H1 (cell line): ENCODE measurements at regions not wholly inside any gene's neighbourhood (a gene's known extent, or its start where the extent isn't known, plus 50 kb on each side); places are given as distances from the start of the nearest gene placed in this dataset.
A peak's percentile ranks its signal among the peaks of the same experiment; 100 is the strongest.

Experiments used
- CTCF ChIA-PET: fragments of 300-600 bp; sonication (Branson Sonifier 250); formaldehyde crosslinking; loops from one replicate; lab custom pipeline; 2021; ENCODE audit not compliant: partially characterized antibody; lab: Charles Lee
- POLR2A ChIA-PET: fragments of 300-600 bp; sonication (Branson Sonifier 250); formaldehyde crosslinking; loops from one replicate; lab custom pipeline; 2021; ENCODE audit warnings: inconsistent platforms; ENCODE audit not compliant: partially characterized antibody; lab: Charles Lee
- DNase-seq, 2 experiments: peaks; one replicate each; pipeline versions ENCODE4 v3.0.0 to v3.0.0-alpha.2; 2010 to 2022; ENCODE audit warnings: low spot score in 2 of 2, low read depth in 1 of 2, mixed read lengths in 1 of 2
- FAIRE-seq: peaks from 2 replicates; lab custom pipeline; 2011; peaks lifted over from hg19 to GRCh38; lab: Jason Lieb, UNC
- H2AFZ ChIP-seq: 2 replicates; pipeline ENCODE4 v1.8.1; 2012; ENCODE audit warnings: low read length, inconsistent platforms
- H2AK5ac ChIP-seq: 2 replicates; pipeline ENCODE4 v1.6.1; 2013; ENCODE audit warnings: low read depth, low read length
- H2BK120ac ChIP-seq: replicated peaks from 2 replicates; pipeline ENCODE3; 2013; ENCODE audit warnings: low read depth, low read length, inconsistent platforms
- H2BK12ac ChIP-seq: 2 replicates; pipeline ENCODE4 v1.6.1; 2013; ENCODE audit warnings: low read depth, low read length
- H2BK15ac ChIP-seq: 2 replicates; pipeline ENCODE4 v1.6.1; 2013; ENCODE audit warnings: low read length
- H2BK20ac ChIP-seq: 2 replicates; pipeline ENCODE4 v1.6.1; 2013; ENCODE audit warnings: low read length
- H2BK5ac ChIP-seq: 2 replicates; pipeline ENCODE4 v1.6.1; 2013; ENCODE audit warnings: low read depth, low read length
- H3K14ac ChIP-seq: 2 replicates; pipeline ENCODE4 v1.6.1; 2013; ENCODE audit warnings: inconsistent platforms; ENCODE audit not compliant: insufficient read length
- H3K18ac ChIP-seq: 2 replicates; pipeline ENCODE4 v1.6.1; 2013; ENCODE audit warnings: low read length; ENCODE audit errors: extremely low read depth
- H3K23ac ChIP-seq: 2 replicates; pipeline ENCODE4 v1.6.1; 2013; ENCODE audit warnings: inconsistent platforms; ENCODE audit not compliant: insufficient read length
- H3K23me2 ChIP-seq: 2 replicates; pipeline ENCODE4 v1.6.1; 2013; ENCODE audit warnings: low read depth, low read length
- H3K27ac ChIP-seq: 2 replicates; pipeline ENCODE4 v1.6.1; 2011; ENCODE audit warnings: low read depth, low read length, inconsistent platforms
- H3K27me3 ChIP-seq, 4 experiments: replicated peaks in 1 of 4; 1 replicate in 1 of 4; 2 replicates in 3 of 4; pipeline versions ENCODE4 v1.6.1 to v1.8.1; 2011 to 2013; ENCODE audit warnings: low read length in 3 of 4, mild to moderate bottlenecking in 3 of 4, inconsistent platforms in 2 of 4, mixed read lengths in 2 of 4, moderate library complexity in 1 of 4; ENCODE audit not compliant: control insufficient read depth in 3 of 4, insufficient read depth in 3 of 4; ENCODE audit errors: extremely low read depth in 1 of 4
- H3K36me3 ChIP-seq, 4 experiments: 2 replicates each; pipeline versions ENCODE4 v1.6.1 to v1.8.1; 2011 to 2013; ENCODE audit warnings: mild to moderate bottlenecking in 4 of 4, low read length in 3 of 4, moderate library complexity in 2 of 4, control low read depth in 1 of 4, inconsistent platforms in 1 of 4; ENCODE audit not compliant: insufficient read depth in 4 of 4, control insufficient read depth in 2 of 4
- H3K4ac ChIP-seq: replicated peaks from 2 replicates; pipeline ENCODE3; 2013; ENCODE audit warnings: low read length, low read depth, mixed read lengths, inconsistent platforms; ENCODE audit not compliant: insufficient read length
- H3K4me1 ChIP-seq, 4 experiments: replicated peaks in 1 of 4; 1 replicate in 1 of 4; 2 replicates in 3 of 4; pipeline versions ENCODE4 v1.6.1 to v1.8.1; 2011 to 2013; ENCODE audit warnings: low read length in 3 of 4, inconsistent platforms in 2 of 4, mixed read lengths in 1 of 4; ENCODE audit not compliant: insufficient read depth in 4 of 4, control insufficient read depth in 3 of 4
- H3K4me2 ChIP-seq, 2 experiments: 2 replicates each; pipeline versions ENCODE4 v1.6.1 to v1.8.1; 2011 to 2013; ENCODE audit warnings: low read depth in 2 of 2, low read length in 2 of 2, control low read depth in 1 of 2, inconsistent platforms in 1 of 2, mild to moderate bottlenecking in 1 of 2; ENCODE audit not compliant: insufficient read depth in 1 of 2
- H3K4me3 ChIP-seq, 4 experiments: fragments of 200-600, 300-600 bp in 1 of 4; sonication (generic), shearing (Covaris generic), sonication (Bioruptor Twin) in 1 of 4; 2 replicates each; pipeline versions ENCODE4 v1.5.1 to v1.8.1; 2011 to 2016; ENCODE audit warnings: low read length in 4 of 4, low read depth in 3 of 4, control low read depth in 2 of 4, inconsistent platforms in 2 of 4, mild to moderate bottlenecking in 2 of 4, mixed read lengths in 1 of 4, moderate library complexity in 1 of 4; ENCODE audit not compliant: insufficient read depth in 2 of 4; ENCODE audit errors: extremely low read depth in 1 of 4
- H3K56ac ChIP-seq: replicated peaks from 2 replicates; pipeline ENCODE3; 2013; ENCODE audit warnings: low read depth, mild to moderate bottlenecking, mixed read lengths, low read length, inconsistent platforms; ENCODE audit not compliant: insufficient read length
- H3K79me1 ChIP-seq: 2 replicates; pipeline ENCODE4 v1.6.1; 2013; ENCODE audit warnings: low read depth, low read length, control low read depth
- H3K79me2 ChIP-seq, 2 experiments: 2 replicates each; pipeline versions ENCODE4 v1.6.1 to v1.8.1; 2012 to 2013; ENCODE audit warnings: low read length in 2 of 2, mild to moderate bottlenecking in 2 of 2, inconsistent platforms in 1 of 2; ENCODE audit not compliant: insufficient read depth in 2 of 2, control insufficient read depth in 1 of 2
- H3K9ac ChIP-seq, 4 experiments: replicated peaks in 1 of 4; 1 replicate in 1 of 4; 2 replicates in 3 of 4; pipeline versions ENCODE4 v1.6.1 to v1.8.1; 2011 to 2013; ENCODE audit warnings: low read depth in 3 of 4, low read length in 3 of 4, control low read depth in 2 of 4, mild to moderate bottlenecking in 2 of 4, moderate library complexity in 2 of 4, inconsistent platforms in 1 of 4; ENCODE audit errors: extremely low read depth in 1 of 4
- H3K9me3 ChIP-seq, 2 experiments: 2 replicates each; pipeline versions ENCODE4 v1.6.1 to v1.8.1; 2012 to 2013; ENCODE audit warnings: mild to moderate bottlenecking in 2 of 2, moderate library complexity in 2 of 2, control low read depth in 1 of 2, inconsistent platforms in 1 of 2, low read depth in 1 of 2, low read length in 1 of 2, mixed read lengths in 1 of 2; ENCODE audit not compliant: insufficient read depth in 2 of 2
- H4K20me1 ChIP-seq, 2 experiments: replicated peaks in 1 of 2; 2 replicates each; pipeline versions ENCODE3 to v1.8.1; 2011 to 2013; ENCODE audit warnings: inconsistent platforms in 2 of 2, low read length in 2 of 2, mild to moderate bottlenecking in 1 of 2; ENCODE audit not compliant: insufficient read depth in 2 of 2, control insufficient read depth in 1 of 2
- H4K5ac ChIP-seq: 2 replicates; pipeline ENCODE4 v1.6.1; 2013; ENCODE audit warnings: low read length, low read depth, mixed read lengths, inconsistent platforms; ENCODE audit not compliant: insufficient read length
- H4K8ac ChIP-seq: 2 replicates; pipeline ENCODE4 v1.8.0; 2013; ENCODE audit warnings: mild to moderate bottlenecking, moderate library complexity, low read length, inconsistent platforms; ENCODE audit not compliant: insufficient read depth; ENCODE audit errors: extremely low read depth
- H4K91ac ChIP-seq: replicated peaks from 2 replicates; pipeline ENCODE3; 2013; ENCODE audit warnings: low read length, mixed read lengths, inconsistent platforms; ENCODE audit not compliant: insufficient read length
- ATF2 ChIP-seq: IDR thresholded peaks from 2 replicates; pipeline ENCODE4 v1.6.1; 2012; ENCODE audit warnings: low read length, inconsistent platforms
- CHD2 ChIP-seq: IDR thresholded peaks from 2 replicates; pipeline ENCODE4 v1.6.1; 2012; ENCODE audit warnings: low read length, improper control_type of control experiment
- CTCF ChIP-seq, 3 experiments: IDR thresholded peaks; 1 replicate in 2 of 3; 2 replicates in 1 of 3; pipeline versions ENCODE4 v1.5.1 to v1.6.1; 2011; ENCODE audit warnings: low read length in 3 of 3, mild to moderate bottlenecking in 3 of 3, inconsistent platforms in 2 of 3, low read depth in 1 of 3, moderate library complexity in 1 of 3; ENCODE audit not compliant: insufficient read depth in 1 of 3; ENCODE audit errors: control extremely low read depth in 1 of 3
- EP300 ChIP-seq, 2 experiments: IDR thresholded peaks; 1 replicate in 1 of 2; 2 replicates in 1 of 2; pipeline ENCODE4 v1.6.1; 2011 to 2012; ENCODE audit warnings: low read depth in 2 of 2, low read length in 2 of 2, mild to moderate bottlenecking in 2 of 2, borderline replicate concordance in 1 of 2, inconsistent platforms in 1 of 2, moderate library complexity in 1 of 2
- FOSL1 ChIP-seq: IDR thresholded peaks from 2 replicates; pipeline ENCODE4 v1.6.1; 2011; ENCODE audit warnings: mild to moderate bottlenecking, low read depth, low read length, moderate library complexity; ENCODE audit not compliant: insufficient read depth
- RAD21 ChIP-seq, 2 experiments: IDR thresholded peaks in 1 of 2; conservative IDR thresholded peaks in 1 of 2; 2 replicates each; pipeline ENCODE4 v1.6.1; 2011; ENCODE audit warnings: low read depth in 2 of 2, low read length in 2 of 2, improper control_type of control experiment in 1 of 2, inconsistent platforms in 1 of 2, mild to moderate bottlenecking in 1 of 2, moderate library complexity in 1 of 2
- RFX5 ChIP-seq: IDR thresholded peaks from 2 replicates; pipeline ENCODE4 v1.6.1; 2011; ENCODE audit warnings: low read depth, low read length, improper control_type of control experiment, borderline replicate concordance
- TAF7 ChIP-seq: optimal IDR thresholded peaks from 2 replicates; pipeline ENCODE3; 2011; ENCODE audit warnings: low read depth, mild to moderate bottlenecking, inconsistent platforms, low read length, moderate library complexity, borderline replicate concordance
- WGBS, 2 experiments: shearing (Covaris generic) in 1 of 2; methylation state at CpG; one replicate each; pipeline versions ENCODE4 v1.1.6 to v1.1.7; 2013 to 2015; ENCODE audit warnings: low lambda C conversion rate in 2 of 2, mixed read lengths in 2 of 2, inconsistent platforms in 1 of 2, low coverage in 1 of 2, missing lambda C conversion rate in 1 of 2; ENCODE audit not compliant: insufficient replicate concordance in 2 of 2, insufficient coverage in 1 of 2, insufficient read length in 1 of 2; ENCODE audit errors: extremely low coverage in 1 of 2, missing lambda C conversion rate in 1 of 2; 5-methylcytosine and 5-hydroxymethylcytosine counted together

- Histone ChIP-seq H2BK15ac (no peak overlapping the region), H2AK5ac (no peak overlapping the region), H3K27me3 (no peaks in the 10 kb centered on the region), H2AFZ (no peak overlapping the region), H3K23ac (no peak overlapping the region), H4K5ac (no peak overlapping the region), H3K27ac (no peak overlapping the region), H2BK120ac (no peak overlapping the region), H3K79me1 (no peaks in the 10 kb centered on the region), H3K23me2 (no peaks in the 10 kb centered on the region; the same call in 1 of the 2 replicates), H3K18ac (no peak overlapping the region), H3K36me3 (no peaks in the 10 kb centered on the region), H2BK12ac (no peak overlapping the region), H4K20me1 (no peaks in the 10 kb centered on the region), H3K4ac (no peak overlapping the region), H4K91ac (no peak overlapping the region), H2BK20ac (no peak overlapping the region), H3K4me3 (no peak overlapping the region), H3K9ac (no peak overlapping the region), H3K9me3 (no peaks in the 10 kb centered on the region), H3K4me1 (no peaks in the 10 kb centered on the region), H2BK5ac (no peak overlapping the region), H3K56ac (no peak overlapping the region), H3K79me2 (no peaks in the 10 kb centered on the region), H3K4me2 (no peak overlapping the region), H4K8ac (no peak overlapping the region), H3K14ac (no peak overlapping the region)
- DNase-seq (peak; percentile 17 to 57), FAIRE-seq (peak; percentile 90)
- CTCF ChIA-PET: interaction anchor here (0.6 to 19.0 kb wide), 9 partner anchors 9 to 1282 kb away, joined by 3 to 424 read pairs (median 4); no protein-coding TSS in a partner anchor
- POLR2A ChIA-PET: no interaction called here
- TF ChIP-seq EP300 (IDR thresholded peaks at IDR 0.05; ENCODE audit: borderline replicate concordance in 1 of 2, low read depth in 2 of 2, low read length in 2 of 2) (no peak), FOSL1 (no peak), ATF2 (no peak), RAD21 (IDR thresholded peaks at IDR 0.05 in 1 of 2, conservative IDR thresholded peaks at IDR 0.05 in 1 of 2; ENCODE audit: low read depth in 2 of 2, low read length in 2 of 2) (peak; percentile 91 to 95), TAF7 (no peak), CTCF (IDR thresholded peaks at IDR 0.05; ENCODE audit: control extremely low read depth in 1 of 3, insufficient read depth in 1 of 3, low read depth in 1 of 3, low read length in 3 of 3) (peak; percentile 77 to 86 (median 81)), CHD2 (no peak), RFX5 (no peak)
- WGBS, 2 experiments: 77% methylated on average over 4 of the region's 4 CpGs; no CpG with 5 or more reads in 1 of the 2 experiments
Observed at GRCh38 chr16:51813609-51814008, 662.5 kb upstream of the SALL1 start.
